ENCODE measurements at regions not wholly inside any gene's neighbourhood (a gene's known extent, or its start where the extent isn't known, plus 50 kb on each side); places are given as distances from the start of the nearest gene placed in this dataset.

- Histone ChIP-seq H3K4me1 (no peaks in the 10 kb centered on the region), H3K27me3 (no peaks in the 10 kb centered on the region), H3K36me3 (no peaks in the 10 kb centered on the region), H3K4me3 (ENCODE audit: low read depth, low read length) (no peak overlapping the region), H3K9me3 (no peaks in the 10 kb centered on the region)
- no peak for TF ChIP-seq CTCF (IDR thresholded peaks at IDR 0.05; ENCODE audit: low read depth, low read length)
- no peak for DNase-seq
Measured at GRCh38 chr2:71897836-71898235, 249.8 kb downstream of the CYP26B1 start.

GRCh38 chr2:71897137-71897480 is 250.6 kb downstream of the CYP26B1 start:
- Histone ChIP-seq H3K4me3 (ENCODE audit: low read depth, low read length) (no peak overlapping the region), H3K36me3 (no peaks in the 10 kb centered on the region), H3K9me3 (no peaks in the 10 kb centered on the region), H3K4me1 (no peaks in the 10 kb centered on the region), H3K27me3 (no peaks in the 10 kb centered on the region)
- no peak for DNase-seq
- no peak for TF ChIP-seq CTCF (IDR thresholded peaks at IDR 0.05; ENCODE audit: low read depth, low read length)

- no peak for TF ChIP-seq CTCF (IDR thresholded peaks at IDR 0.05; ENCODE audit: low read depth, low read length)
- Histone ChIP-seq H3K27me3 (no peaks in the 10 kb centered on the region), H3K9me3 (no peaks in the 10 kb centered on the region), H3K4me1 (no peaks in the 10 kb centered on the region), H3K36me3 (no peaks in the 10 kb centered on the region), H3K4me3 (ENCODE audit: low read depth, low read length) (no peak overlapping the region)
- no peak for DNase-seq
Measured at GRCh38 chr2:71896385-71897136, 251.1 kb downstream of the CYP26B1 start.

- no peak for DNase-seq
- H3K36me3 ChIP-seq: no peaks in the 10 kb centered on the region
- no peaks in the 10 kb centered on the region for H3K9me3 ChIP-seq
- no peaks in the 10 kb centered on the region for H3K27me3 ChIP-seq
- no peaks in the 10 kb centered on the region for H3K4me1 ChIP-seq
- H3K4me3 ChIP-seq (ENCODE audit: low read depth, low read length): no peak overlapping the region
- TF ChIP-seq CTCF (IDR thresholded peaks at IDR 0.05; ENCODE audit: low read depth, low read length): no peak
Measured at GRCh38 chr2:71895320-71896161, 252.1 kb downstream of the CYP26B1 start.

GRCh38 chr2:71894261-71894660 is 253.4 kb downstream of the CYP26B1 start:
- H3K27me3 ChIP-seq: no peaks in the 10 kb centered on the region
- H3K4me3 ChIP-seq (ENCODE audit: low read depth, low read length): no peak overlapping the region
- H3K36me3 ChIP-seq: no peaks in the 10 kb centered on the region
- TF ChIP-seq CTCF (IDR thresholded peaks at IDR 0.05; ENCODE audit: low read depth, low read length): no peak
- H3K4me1 ChIP-seq: no peaks in the 10 kb centered on the region
- no peak for DNase-seq
- no peaks in the 10 kb centered on the region for H3K9me3 ChIP-seq

- TF ChIP-seq CTCF (IDR thresholded peaks at IDR 0.05; ENCODE audit: low read depth, low read length): no peak
- no peaks in the 10 kb centered on the region for H3K36me3 ChIP-seq
- H3K9me3 ChIP-seq: no peaks in the 10 kb centered on the region
- DNase-seq: no peak
- H3K4me1 ChIP-seq: no peaks in the 10 kb centered on the region
- H3K27me3 ChIP-seq: no peaks in the 10 kb centered on the region
- H3K4me3 ChIP-seq (ENCODE audit: low read depth, low read length): no peak overlapping the region
Measured at GRCh38 chr2:71893646-71894045, 254.0 kb downstream of the CYP26B1 start.

All from BE2C (cell line).